Common myeloid progenitor, CD34-positive (primary cell): ENCODE measurements at regions not wholly inside any gene's neighbourhood (a gene's known extent, or its start where the extent isn't known, plus 50 kb on each side); places are given as distances from the start of the nearest gene placed in this dataset.

Source experiments
- CTCF ChIA-PET: fragments of 350-600 bp; sonication (Branson Sonifier 250); formaldehyde crosslinking; loops from one replicate; lab custom pipeline; 2021; ENCODE audit warnings: antibody characterized with exemption; lab: Charles Lee
- POLR2A ChIA-PET: fragments of 350-600 bp; sonication (Branson Sonifier 250); formaldehyde crosslinking; loops from one replicate; lab custom pipeline; 2021; ENCODE audit warnings: antibody characterized with exemption; lab: Charles Lee
- DNase-seq, 3 donors: peaks; one replicate each; pipeline versions ENCODE4 v3.0.0 to v3.0.0-alpha.2; 2013
- H3K27ac ChIP-seq, 2 experiments: 1 replicate in 1 of 2; 2 replicates in 1 of 2; pipeline ENCODE4 v1.7.0; 2013; ENCODE audit warnings: inconsistent platforms in 2 of 2, low read length in 2 of 2, mild to moderate bottlenecking in 2 of 2, low read depth in 1 of 2, moderate library complexity in 1 of 2; ENCODE audit not compliant: severe bottlenecking in 2 of 2, insufficient read depth in 1 of 2, poor library complexity in 1 of 2
- H3K27me3 ChIP-seq, 5 experiments: replicated peaks in 2 of 5; 1 replicate in 3 of 5; 2 replicates in 2 of 5; pipeline versions ENCODE4 v1.6.1 to v1.7.0; 2013; ENCODE audit warnings: low read length in 4 of 5, mild to moderate bottlenecking in 2 of 5, moderate library complexity in 2 of 5, inconsistent platforms in 1 of 5; ENCODE audit not compliant: insufficient read depth in 5 of 5, control insufficient read depth in 4 of 5
- H3K36me3 ChIP-seq, 4 experiments: 1 replicate in 2 of 4; 2 replicates in 2 of 4; pipeline versions ENCODE4 v1.6.1 to v1.7.0; 2013; ENCODE audit warnings: low read length in 3 of 4, control low read depth in 1 of 4, mild to moderate bottlenecking in 1 of 4; ENCODE audit not compliant: control insufficient read depth in 4 of 4, insufficient read depth in 4 of 4
- H3K4me1 ChIP-seq, 4 experiments: 1 replicate in 3 of 4; 2 replicates in 1 of 4; pipeline versions ENCODE4 v1.6.1 to v1.7.1; 2013; ENCODE audit warnings: low read length in 3 of 4, mild to moderate bottlenecking in 3 of 4, control low read depth in 1 of 4, inconsistent platforms in 1 of 4, moderate library complexity in 1 of 4; ENCODE audit not compliant: control insufficient read depth in 4 of 4, insufficient read depth in 4 of 4; ENCODE audit errors: control extremely low read depth in 1 of 4
- H3K4me3 ChIP-seq, 7 experiments: 1 replicate in 4 of 7; 2 replicates in 3 of 7; pipeline versions ENCODE4 v1.5.1 to v1.7.0; 2013; ENCODE audit warnings: mild to moderate bottlenecking in 7 of 7, low read length in 6 of 7, moderate library complexity in 6 of 7, inconsistent platforms in 2 of 7, low read depth in 2 of 7, control low read depth in 1 of 7; ENCODE audit not compliant: insufficient read depth in 4 of 7, control insufficient read depth in 1 of 7; ENCODE audit errors: extremely low read depth in 1 of 7
- H3K9me3 ChIP-seq, 5 experiments: 1 replicate in 4 of 5; 2 replicates in 1 of 5; pipeline versions ENCODE4 v1.6.1 to v1.7.1; 2013; ENCODE audit warnings: low read length in 4 of 5, mild to moderate bottlenecking in 2 of 5, inconsistent platforms in 1 of 5, low read depth in 1 of 5, moderate library complexity in 1 of 5; ENCODE audit not compliant: control insufficient read depth in 4 of 5, insufficient read depth in 2 of 5; ENCODE audit errors: control extremely low read depth in 1 of 5
- WGBS: methylation state at CpG from one replicate; pipeline ENCODE4 v1.1.5; 2013; ENCODE audit not compliant: insufficient coverage; 5-methylcytosine and 5-hydroxymethylcytosine counted together

DNA sequence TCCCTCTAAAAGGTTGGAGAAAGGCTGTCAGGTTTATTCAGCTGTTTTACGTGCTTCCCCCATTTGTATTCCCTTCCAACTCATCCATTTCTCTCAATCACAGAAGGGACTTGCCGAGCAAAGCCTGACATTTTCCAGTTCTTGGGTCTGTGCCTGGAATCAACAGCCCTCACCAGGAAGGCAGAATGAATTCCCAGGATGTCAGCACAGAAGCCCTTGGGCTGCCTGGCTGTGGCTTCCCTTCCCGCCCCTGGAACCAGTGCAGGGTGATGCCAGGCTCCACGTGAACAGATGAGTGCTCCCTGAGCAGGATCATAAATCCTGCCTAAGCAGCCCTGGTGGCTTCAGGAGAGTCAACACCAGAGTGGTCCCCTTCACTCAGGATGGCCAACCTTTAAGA, 86.1 kb upstream of the CD83 start:
- no peaks in the 10 kb centered on the region for H3K9me3 ChIP-seq
- ChIA-PET POLR2A (no interaction called here), CTCF (interaction anchor here (1.1 kb wide), 1 partner anchor 10 kb away, joined by 4 read pairs; no protein-coding TSS in a partner anchor)
- H3K27me3 ChIP-seq, result peaks cover 0 to 5% (median 0%) of the 10 kb centered on the region in 5 experiments
- H3K4me1 ChIP-seq, result no peaks in the 10 kb centered on the region
- 90% methylated on average over 2 of the region's 4 CpGs for WGBS
- DNase-seq, result no peak
- H3K27ac ChIP-seq, result no peak overlapping the region
- H3K4me3 ChIP-seq, result no peak overlapping the region
- H3K36me3 ChIP-seq, result no peaks in the 10 kb centered on the region

DNA sequence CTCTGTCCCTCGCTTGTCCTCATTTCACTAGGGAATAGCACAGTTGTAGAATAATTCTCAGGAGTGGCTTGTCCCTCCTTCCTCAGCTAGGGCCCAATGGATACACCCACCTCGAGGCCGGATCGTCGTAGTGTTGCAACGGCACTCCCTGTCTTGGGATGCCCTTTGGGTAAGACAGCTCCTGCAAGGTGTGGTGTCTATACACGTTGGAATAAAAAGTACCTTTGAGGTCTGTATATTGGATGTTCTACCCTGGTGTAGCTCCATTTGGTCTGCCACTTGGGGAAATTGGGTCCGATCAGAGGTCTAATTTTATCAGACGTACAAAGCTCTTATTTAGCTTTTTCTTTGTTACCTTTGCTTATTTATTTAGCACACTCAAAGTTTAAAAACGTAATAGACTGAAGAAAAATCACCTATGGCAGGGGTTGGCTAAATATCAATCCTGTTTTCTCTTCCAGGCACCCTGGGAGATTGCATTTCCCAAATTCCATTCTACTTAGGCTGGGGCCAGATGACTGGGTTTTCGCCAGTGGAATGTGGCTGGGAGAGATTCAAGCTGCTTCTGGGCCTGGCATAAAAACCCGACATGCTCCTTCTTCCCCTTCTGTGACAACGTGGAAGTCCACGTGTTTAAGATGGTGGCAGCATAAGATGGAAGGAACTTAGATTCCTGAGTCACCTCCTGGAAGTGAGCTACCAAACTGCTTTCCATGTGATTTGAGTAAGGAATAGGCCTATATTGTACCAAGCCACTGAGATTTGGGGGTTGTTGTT, 82.3 kb upstream of the CD83 start:
- no peak for DNase-seq
- Histone ChIP-seq H3K27me3 (peaks cover 0 to under 1% (median 0%) of the 10 kb centered on the region in 5 experiments), H3K4me1 (peaks cover 0 to 11% (median 4%) of the 10 kb centered on the region in 4 experiments), H3K36me3 (no peaks in the 10 kb centered on the region), H3K9me3 (no peaks in the 10 kb centered on the region), H3K4me3 (no peak overlapping the region), H3K27ac (no peak overlapping the region)
- 90% methylated on average over 13 of the region's 14 CpGs for WGBS
- ChIA-PET CTCF (interaction anchor here (1.4 to 3.3 kb wide), 5 partner anchors 10 to 127 kb away, joined by 4 to 29 read pairs (median 4); no protein-coding TSS in a partner anchor), POLR2A (no interaction called here)

- H3K27ac ChIP-seq, result no peak overlapping the region
- no peaks in the 10 kb centered on the region for H3K27me3 ChIP-seq
- no peak for DNase-seq
- no peaks in the 10 kb centered on the region for H3K36me3 ChIP-seq
- CTCF ChIA-PET, result interaction anchor here (1.4 to 3.3 kb wide), 2 partner anchors 10 to 11 kb away, joined by 4 to 29 read pairs; no protein-coding TSS in a partner anchor
- 100% methylated on average over 2 of the region's 3 CpGs for WGBS
- POLR2A ChIA-PET, result no interaction called here
- H3K4me3 ChIP-seq, result no peak overlapping the region
- no peaks in the 10 kb centered on the region for H3K9me3 ChIP-seq
- H3K4me1 ChIP-seq, result peaks cover 0 to 11% (median 4%) of the 10 kb centered on the region in 4 experiments
Measured at GRCh38 chr6:14035874-14036273, 81.7 kb upstream of the CD83 start.

DNA sequence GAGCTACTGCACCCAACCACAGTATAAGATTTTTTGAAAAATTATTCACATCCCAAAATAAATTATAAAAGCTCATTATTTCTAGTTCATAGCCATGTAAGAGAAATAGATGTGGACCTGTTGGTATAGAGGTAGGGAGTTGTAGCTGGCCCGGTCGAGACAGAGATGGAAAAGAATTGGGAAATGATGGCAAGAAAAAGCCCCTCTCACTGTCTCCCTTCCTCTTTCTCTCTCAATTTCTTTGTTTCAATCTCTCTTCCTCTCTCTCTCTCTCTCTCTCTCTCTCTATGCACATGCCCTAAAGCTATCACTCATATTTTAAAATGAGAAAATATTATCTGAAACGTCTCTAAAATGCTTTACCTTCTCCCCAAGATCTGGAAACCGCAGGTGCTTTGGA, 80.7 kb upstream of the CD83 start:
- Histone ChIP-seq H3K4me1 (peaks cover 0 to 11% (median 4%) of the 10 kb centered on the region in 4 experiments), H3K27ac (peak overlapping the region in 1 of 2 experiments; percentile 37), H3K27me3 (no peaks in the 10 kb centered on the region), H3K4me3 (peak overlapping the region in 1 of 7 experiments; percentile 48), H3K36me3 (no peaks in the 10 kb centered on the region), H3K9me3 (no peaks in the 10 kb centered on the region)
- DNase-seq, result peak in 2 of 3 donors; percentile 30 to 42
- POLR2A ChIA-PET, result interaction anchor here (0.7 to 1.3 kb wide), 2 partner anchors 11 to 580 kb away, joined by 3 read pairs; no protein-coding TSS in a partner anchor
- WGBS, result no CpG with 5 or more reads among the region's 4 CpGs
- CTCF ChIA-PET, result interaction anchor here (0.7 to 3.3 kb wide), 3 partner anchors 10 to 128 kb away, joined by 3 to 29 read pairs (median 9); no protein-coding TSS in a partner anchor

DNA sequence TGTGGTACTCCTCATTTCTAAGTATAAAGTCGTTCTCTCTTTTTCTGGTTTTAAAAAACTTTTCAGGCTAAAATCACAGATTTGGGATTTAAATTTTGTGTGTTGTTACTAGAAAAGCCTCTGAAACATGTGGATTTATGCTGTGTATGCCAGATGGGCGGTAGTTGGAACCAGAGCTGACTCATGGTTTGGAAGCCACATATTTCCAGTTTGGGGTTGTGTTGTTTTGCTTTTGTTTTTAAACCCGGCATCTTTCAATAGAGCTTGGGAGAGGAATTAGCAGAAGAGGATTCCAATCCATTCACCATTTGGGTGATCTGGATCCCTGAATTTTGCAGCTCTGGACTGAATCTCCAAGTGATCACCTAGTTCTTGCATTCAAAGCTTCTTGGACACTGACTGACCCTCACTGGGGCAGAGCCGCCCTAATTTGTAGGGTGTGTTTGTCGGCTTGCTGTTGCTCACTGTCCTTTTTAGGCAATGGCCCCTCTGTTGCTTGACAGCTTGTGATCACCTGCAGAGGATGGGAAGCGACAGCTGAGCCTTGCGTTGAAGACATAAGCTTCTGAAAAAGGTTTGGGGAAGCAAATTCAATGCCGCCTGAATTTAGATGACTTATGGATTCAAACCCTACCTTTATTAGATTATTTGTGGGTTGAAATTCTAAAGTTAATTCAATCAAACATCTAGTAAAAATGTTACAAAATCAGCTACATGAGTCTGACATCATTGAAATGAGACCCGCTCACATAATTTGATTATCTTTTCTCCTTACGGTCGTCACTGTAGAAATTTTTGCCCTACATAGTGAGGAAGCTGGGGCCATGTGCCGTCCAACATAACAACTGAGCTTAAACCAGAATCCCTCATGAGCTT, 79.9 kb upstream of the CD83 start:
- peak overlapping the region in 1 of 2 experiments; percentile 37 for H3K27ac ChIP-seq
- H3K9me3 ChIP-seq, result no peaks in the 10 kb centered on the region
- peak; percentile 48 to 88 (median 84) for DNase-seq
- H3K27me3 ChIP-seq, result no peaks in the 10 kb centered on the region
- H3K4me1 ChIP-seq, result peaks cover 0 to 11% (median 4%) of the 10 kb centered on the region in 4 experiments
- ChIA-PET CTCF (interaction anchor here (0.7 to 3.3 kb wide), 10 partner anchors 8 to 128 kb away, joined by 3 to 29 read pairs (median 6); no protein-coding TSS in a partner anchor), POLR2A (interaction anchor here (0.7 to 1.3 kb wide), 2 partner anchors 11 to 581 kb away, joined by 3 read pairs; no protein-coding TSS in a partner anchor)
- WGBS, result 71% methylated on average over 7 of the region's 12 CpGs
- H3K36me3 ChIP-seq, result no peaks in the 10 kb centered on the region
- H3K4me3 ChIP-seq, result peak overlapping the region in 2 of 7 experiments; percentile 12 to 48

- ChIA-PET POLR2A (interaction anchor here (0.7 kb wide), 1 partner anchor 111 kb away, joined by 3 read pairs; no protein-coding TSS in a partner anchor), CTCF (interaction anchor here (1.0 to 2.6 kb wide), 11 partner anchors 9 to 130 kb away, joined by 3 to 14 read pairs (median 4); no protein-coding TSS in a partner anchor)
- H3K4me1 ChIP-seq, result peaks cover 0 to 11% (median 4%) of the 10 kb centered on the region in 4 experiments
- no peaks in the 10 kb centered on the region for H3K9me3 ChIP-seq
- H3K36me3 ChIP-seq, result no peaks in the 10 kb centered on the region
- H3K27ac ChIP-seq, result no peak overlapping the region
- WGBS, result 61% methylated on average over 6 of the region's 8 CpGs
- H3K4me3 ChIP-seq, result no peak overlapping the region
- no peaks in the 10 kb centered on the region for H3K27me3 ChIP-seq
- DNase-seq, result peak in 2 of 3 donors; percentile 35 to 47
Measured at GRCh38 chr6:14038467-14039437, 78.8 kb upstream of the CD83 start.
